Ovary (tissue), 7 donors: ENCODE measurements at regions not wholly inside any gene's neighbourhood (a gene's known extent, or its start where the extent isn't known, plus 50 kb on each side); places are given as distances from the start of the nearest gene placed in this dataset.

Experiments
- DNase-seq, 5 donors: peaks; one replicate each; pipeline ENCODE4 v3.0.0-alpha.2; 2019 to 2020
- H3K27ac ChIP-seq, 2 donors: fragments of 200-600 bp; one replicate each; pipeline versions ENCODE4 v1.5.1 to v1.8.0; 2019 to 2022
- H3K27me3 ChIP-seq: fragments of 200-600 bp; one replicate; pipeline ENCODE4 v1.8.0; 2022
- H3K36me3 ChIP-seq: fragments of 200-600 bp; sonication (generic); one replicate; pipeline ENCODE4 v1.5.1; 2019
- H3K4me1 ChIP-seq: one replicate; pipeline ENCODE4 v1.8.1; 2013; ENCODE audit warnings: mild to moderate bottlenecking, moderate library complexity; ENCODE audit not compliant: insufficient read depth
- H3K4me3 ChIP-seq: fragments of 200-600 bp; sonication (generic); one replicate; pipeline ENCODE4 v1.5.1; 2017
- H3K9me3 ChIP-seq, 2 donors: fragments of 200-600 bp in 1 of 2; sonication (generic) in 1 of 2; one replicate each; pipeline versions ENCODE4 v1.5.1 to v1.8.1; 2013 to 2019; ENCODE audit warnings: mild to moderate bottlenecking in 1 of 2, moderate library complexity in 1 of 2
- EP300 ChIP-seq: sonication (generic); formaldehyde crosslinking; IDR thresholded peaks from one replicate; pipeline ENCODE4 v1.6.1; 2017; ENCODE audit warnings: antibody characterized with exemption
- POLR2A ChIP-seq: fragments of 450-650 bp; IDR thresholded peaks from one replicate; pipeline ENCODE4 v1.6.1; 2017; ENCODE audit warnings: antibody characterized with exemption, mild to moderate bottlenecking, moderate library complexity
- WGBS, 3 donors: extraction: QIAGEN DNeasy Blood & Tissue Kit in 1 of 3; methylation state at CpG; one replicate each; pipeline versions ENCODE4 v1.1.5 to v1.1.7; 2013 to 2017; 5-methylcytosine and 5-hydroxymethylcytosine counted together
- intact Hi-C, 4 donors: fragments of 100-400 bp; cut with DNase I; formaldehyde crosslinking; loops; one replicate each; pipeline versions ENCODE4 v1.11.0 to v1.15.1; 2022 to 2023
- TF ChIP-seq, protein P1 (sequence below), 3 donors: fragments of 450-650 bp in 2 of 3; fragments of 200-600 bp in 1 of 3; IDR thresholded peaks; one replicate each; pipeline versions ENCODE4 v1.5.1 to v1.8.0; 2016 to 2022; ENCODE audit warnings: antibody characterized with exemption in 3 of 3, mild to moderate bottlenecking in 1 of 3
- donor health status: DM: no; HTN: no; CAD: no; lungs with moderate emphysema.
- donor health status: DM: no; HTN: no; CAD: no.
- donor health status: Bipolar disorder and iron deficiency.
- donor health status: DM: no; HTN: no; CAD: no.
- donor health status: DM: yes; HTN: yes; CAD: no.

- intact Hi-C loops: no loop called here
- Histone ChIP-seq H3K27ac (no peak overlapping the region), H3K4me3 (no peak overlapping the region), H3K36me3 (no peaks in the 10 kb centered on the region), H3K27me3 (no peaks in the 10 kb centered on the region), H3K9me3 (no peaks in the 10 kb centered on the region), H3K4me1 (no peaks in the 10 kb centered on the region)
- 89 to 90% (median 90%) methylated on average over 1 of the region's 1 CpG for WGBS, 3 donors
- no peak for DNase-seq
- TF ChIP-seq, protein P1, sequence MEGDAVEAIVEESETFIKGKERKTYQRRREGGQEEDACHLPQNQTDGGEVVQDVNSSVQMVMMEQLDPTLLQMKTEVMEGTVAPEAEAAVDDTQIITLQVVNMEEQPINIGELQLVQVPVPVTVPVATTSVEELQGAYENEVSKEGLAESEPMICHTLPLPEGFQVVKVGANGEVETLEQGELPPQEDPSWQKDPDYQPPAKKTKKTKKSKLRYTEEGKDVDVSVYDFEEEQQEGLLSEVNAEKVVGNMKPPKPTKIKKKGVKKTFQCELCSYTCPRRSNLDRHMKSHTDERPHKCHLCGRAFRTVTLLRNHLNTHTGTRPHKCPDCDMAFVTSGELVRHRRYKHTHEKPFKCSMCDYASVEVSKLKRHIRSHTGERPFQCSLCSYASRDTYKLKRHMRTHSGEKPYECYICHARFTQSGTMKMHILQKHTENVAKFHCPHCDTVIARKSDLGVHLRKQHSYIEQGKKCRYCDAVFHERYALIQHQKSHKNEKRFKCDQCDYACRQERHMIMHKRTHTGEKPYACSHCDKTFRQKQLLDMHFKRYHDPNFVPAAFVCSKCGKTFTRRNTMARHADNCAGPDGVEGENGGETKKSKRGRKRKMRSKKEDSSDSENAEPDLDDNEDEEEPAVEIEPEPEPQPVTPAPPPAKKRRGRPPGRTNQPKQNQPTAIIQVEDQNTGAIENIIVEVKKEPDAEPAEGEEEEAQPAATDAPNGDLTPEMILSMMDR (IDR thresholded peaks at IDR 0.05): no peak
- TF ChIP-seq POLR2A (no peak), EP300 (no peak)
Observed at GRCh38 chr14:87686746-87687145, 306.2 kb downstream of the GALC start.

DNA sequence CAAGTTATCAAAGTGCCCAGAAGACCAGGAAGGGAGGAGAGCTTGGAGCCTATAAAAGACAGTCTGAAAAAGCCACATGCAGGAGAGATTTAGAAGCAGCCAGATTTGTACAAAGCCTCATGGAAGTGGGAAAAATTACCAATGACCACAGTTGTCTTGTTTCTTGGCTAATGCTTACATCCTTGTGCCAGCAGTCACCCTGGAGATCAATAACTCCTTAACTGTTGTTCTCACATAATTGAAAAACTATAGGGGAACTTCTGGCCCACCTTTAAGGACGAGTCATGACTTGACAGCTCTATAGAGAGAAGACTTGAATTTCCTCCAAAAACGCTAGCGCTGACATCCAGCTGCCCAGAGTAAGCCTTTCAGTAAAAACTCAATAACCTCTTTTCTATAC, 313.1 kb downstream of the GALC start:
- H3K4me1 ChIP-seq: no peaks in the 10 kb centered on the region
- intact Hi-C loops: no loop called here
- no peak for DNase-seq
- no peaks in the 10 kb centered on the region for H3K9me3 ChIP-seq
- no peak overlapping the region for H3K27ac ChIP-seq
- no peak overlapping the region for H3K4me3 ChIP-seq
- no peaks in the 10 kb centered on the region for H3K27me3 ChIP-seq
- no peaks in the 10 kb centered on the region for H3K36me3 ChIP-seq
- TF ChIP-seq, protein P1 (IDR thresholded peaks at IDR 0.05): no peak
- TF ChIP-seq EP300 (no peak), POLR2A (no peak)
- WGBS, 3 donors: 32 to 46% (median 38%) methylated on average over 3 of the region's 3 CpGs

GRCh38 chr14:87678624-87679023, 314.4 kb downstream of the GALC start:
- 6 to 13% (median 11%) methylated on average over 4 of the region's 4 CpGs for WGBS, 3 donors
- no peak for DNase-seq
- TF ChIP-seq, protein P1 (IDR thresholded peaks at IDR 0.05): no peak
- Histone ChIP-seq H3K27me3 (no peaks in the 10 kb centered on the region), H3K4me3 (no peak overlapping the region), H3K4me1 (no peaks in the 10 kb centered on the region), H3K36me3 (no peaks in the 10 kb centered on the region), H3K27ac (no peak overlapping the region), H3K9me3 (no peaks in the 10 kb centered on the region)
- intact Hi-C loops: no loop called here

DNA sequence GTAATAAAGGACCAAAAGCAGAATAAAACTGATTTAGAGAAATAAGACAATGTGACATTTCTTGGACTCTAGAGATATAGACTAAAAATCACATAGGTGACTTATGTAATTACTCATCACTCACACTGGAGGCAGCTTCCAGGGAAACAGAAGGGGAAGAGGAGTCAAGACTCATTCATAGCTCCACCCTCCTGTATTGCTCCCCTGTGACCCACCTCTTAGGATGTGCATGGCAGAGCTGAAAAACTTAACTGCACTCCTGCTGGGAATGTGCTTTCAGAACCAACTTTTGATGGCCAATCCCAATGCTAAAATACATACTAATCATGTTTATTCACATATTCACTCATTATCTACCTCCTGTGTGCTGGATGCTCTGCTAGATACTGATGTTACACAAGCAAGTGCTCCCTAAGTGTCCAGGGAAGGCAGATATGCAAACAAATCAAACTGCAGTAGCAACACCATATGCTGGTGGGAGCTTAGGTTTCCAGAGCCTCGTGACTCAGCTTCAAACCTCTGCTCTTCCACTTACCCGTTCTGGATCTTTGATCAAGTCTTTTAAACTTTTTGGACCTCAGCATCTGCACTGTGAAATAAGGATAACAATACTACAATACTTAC, 316.1 kb downstream of the GALC start:
- no peak for TF ChIP-seq POLR2A
- TF ChIP-seq, protein P1 (IDR thresholded peaks at IDR 0.05): no peak
- TF ChIP-seq EP300: no peak

More for the DNA sequence above, 316.1 kb downstream of the GALC start:
- no peak overlapping the region for H3K4me3 ChIP-seq
- no peaks in the 10 kb centered on the region for H3K9me3 ChIP-seq
- 67 to 83% (median 73%) methylated on average over 2 of the region's 2 CpGs for WGBS, 3 donors
- H3K27me3 ChIP-seq: no peaks in the 10 kb centered on the region
- H3K4me1 ChIP-seq: no peaks in the 10 kb centered on the region
- no peaks in the 10 kb centered on the region for H3K36me3 ChIP-seq
- intact Hi-C loops: no loop called here
- no peak overlapping the region for H3K27ac ChIP-seq
- DNase-seq: no peak
